ENCODE measurements at regions not wholly inside any gene's neighbourhood (a gene's known extent, or its start where the extent isn't known, plus 50 kb on each side); places are given as distances from the start of the nearest gene placed in this dataset.
A peak's percentile ranks its signal among the peaks of the same experiment; 100 is the strongest.
"Not testable (repeated sequence)": the region's sequence is repeated elsewhere in the genome, so short reads cannot be mapped to it uniquely, and the experiment has no call there.

DNA sequence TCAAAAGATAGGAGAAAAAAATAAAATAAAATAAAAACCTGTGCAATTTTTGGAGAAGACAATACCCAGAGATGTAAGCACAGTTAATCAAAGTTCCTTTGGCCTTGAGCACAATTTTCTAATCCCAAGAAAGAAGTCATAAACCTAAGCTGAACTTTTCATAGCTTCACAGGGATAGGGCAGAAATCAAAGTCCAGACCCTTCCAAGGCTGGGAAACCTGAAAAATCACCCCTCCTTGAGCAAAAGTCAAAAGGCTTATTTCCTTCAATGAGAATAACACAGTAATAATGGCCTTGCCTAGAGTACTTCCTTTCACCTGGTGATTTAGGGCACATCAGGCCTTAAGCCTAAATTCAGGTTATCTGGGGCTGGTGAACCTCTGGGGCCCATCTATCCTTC, 415.0 kb upstream of the BTBD3 start:
- DNase-seq (ENCODE audit: low spot score in 2 of 2) (no peak), FAIRE-seq (no peak)

DNA sequence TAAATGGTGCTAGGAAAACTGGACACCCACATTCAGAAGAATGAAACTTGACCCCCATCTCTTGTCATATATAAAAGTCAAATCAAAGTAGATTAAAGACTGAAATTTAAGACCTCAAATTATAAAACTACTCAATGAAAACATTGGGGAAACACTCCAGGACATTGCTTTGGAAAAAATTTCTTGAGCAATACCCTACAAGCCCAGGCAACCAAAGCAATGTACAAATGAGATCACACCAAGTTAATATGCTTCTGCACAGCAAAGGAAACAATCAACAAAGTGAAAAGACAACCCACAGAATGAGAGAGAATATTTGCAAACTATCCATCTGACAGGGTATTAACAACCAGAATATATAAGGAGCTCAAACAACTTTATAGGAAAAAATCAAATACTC, 407.9 kb upstream of the BTBD3 start:
- FAIRE-seq: no peak
- no peak for DNase-seq (ENCODE audit: low spot score in 2 of 2)

- DNase-seq (ENCODE audit: low spot score in 2 of 2) (no peak), FAIRE-seq (no peak)
These were observed 405.9 kb upstream of the BTBD3 start for GRCh38 chr20:11511821-11512220.

- not testable (repeated sequence) for DNase-seq (ENCODE audit: low spot score in 2 of 2); FAIRE-seq
These were observed 404.4 kb upstream of the BTBD3 start for GRCh38 chr20:11513241-11513745.

DNA sequence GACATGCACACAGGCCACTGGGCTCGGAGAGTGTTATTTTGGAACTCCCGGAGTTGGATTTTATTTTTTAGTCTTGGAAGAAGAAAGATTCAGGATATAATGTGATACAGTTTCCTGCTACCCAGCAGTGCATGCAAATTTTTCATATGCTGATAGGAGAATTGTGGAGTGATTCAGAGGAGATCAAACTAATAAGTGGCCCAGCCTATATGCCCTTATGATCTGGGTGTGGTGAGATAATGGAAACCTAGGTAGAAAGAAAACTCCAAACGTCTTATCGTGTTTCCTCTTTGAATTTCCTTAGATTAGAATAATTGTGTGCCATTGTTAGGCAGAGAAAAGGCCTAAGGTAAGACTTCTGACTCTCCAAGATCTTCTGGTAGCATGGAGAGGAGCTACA, 401.2 kb upstream of the BTBD3 start:
- DNase-seq (ENCODE audit: low spot score in 2 of 2) (no peak), FAIRE-seq (no peak)

DNA sequence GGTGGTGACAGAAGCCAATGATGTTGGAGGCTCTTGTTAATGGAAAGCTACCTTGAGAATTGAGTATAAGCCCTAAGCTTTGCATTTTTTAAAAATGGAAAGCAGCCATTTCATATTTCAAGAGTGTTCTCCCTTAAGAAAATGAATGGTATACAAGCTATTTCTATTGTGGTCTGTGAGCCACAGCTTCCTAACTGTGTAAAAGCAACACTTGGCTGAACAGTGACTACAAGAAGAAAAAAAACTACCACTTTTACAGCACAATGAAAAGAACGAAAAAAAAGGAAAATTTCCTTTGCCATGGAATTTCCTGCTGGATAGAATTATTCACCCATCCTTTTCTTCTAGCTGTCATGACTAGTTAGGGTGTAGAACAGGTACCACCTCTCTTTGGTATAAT, 397.1 kb upstream of the BTBD3 start:
- FAIRE-seq: no peak
- no peak for DNase-seq (ENCODE audit: low spot score in 2 of 2)

DNA sequence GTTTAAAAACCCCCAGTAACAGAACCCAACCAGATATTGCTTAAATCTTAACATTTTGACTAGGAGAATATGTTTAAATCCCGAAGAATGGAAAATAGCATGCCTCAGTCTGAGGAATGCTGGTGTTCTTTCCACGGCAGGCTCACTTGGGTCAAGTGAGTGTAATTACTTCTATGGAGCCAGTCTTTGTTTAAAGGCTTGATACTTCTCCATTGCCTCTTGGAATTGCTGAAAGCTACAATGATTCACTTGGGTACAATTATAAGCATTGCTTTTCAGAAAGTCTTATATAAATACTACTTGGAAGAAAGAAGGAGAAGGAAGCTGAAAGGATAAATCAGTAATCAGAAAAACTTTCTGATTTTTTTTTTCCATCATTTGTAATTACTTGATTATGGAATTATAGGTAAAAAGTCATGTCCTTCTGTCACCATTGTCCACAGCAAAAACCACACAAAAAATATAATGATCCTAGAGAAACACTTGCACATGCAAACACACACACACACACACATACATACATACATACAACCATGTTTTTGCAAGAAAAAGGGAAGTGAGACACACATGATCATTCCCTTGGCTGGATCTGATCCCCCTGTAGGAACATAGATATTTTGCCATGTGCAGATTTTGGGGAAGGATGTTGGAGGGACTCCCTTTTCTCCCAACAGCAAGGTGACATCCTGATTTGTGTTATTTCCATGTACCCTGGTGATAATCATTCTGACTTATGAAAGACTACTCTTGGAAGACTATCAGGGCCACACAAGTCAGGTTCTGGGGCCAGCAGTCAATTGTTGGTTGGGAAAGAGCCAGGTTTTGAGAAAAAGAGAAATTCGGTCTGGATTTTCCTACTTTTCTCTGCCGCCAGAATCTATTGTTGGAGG, 396.0 kb upstream of the BTBD3 start:
- no peak for DNase-seq (ENCODE audit: low spot score in 2 of 2)
- no peak for FAIRE-seq

DNA sequence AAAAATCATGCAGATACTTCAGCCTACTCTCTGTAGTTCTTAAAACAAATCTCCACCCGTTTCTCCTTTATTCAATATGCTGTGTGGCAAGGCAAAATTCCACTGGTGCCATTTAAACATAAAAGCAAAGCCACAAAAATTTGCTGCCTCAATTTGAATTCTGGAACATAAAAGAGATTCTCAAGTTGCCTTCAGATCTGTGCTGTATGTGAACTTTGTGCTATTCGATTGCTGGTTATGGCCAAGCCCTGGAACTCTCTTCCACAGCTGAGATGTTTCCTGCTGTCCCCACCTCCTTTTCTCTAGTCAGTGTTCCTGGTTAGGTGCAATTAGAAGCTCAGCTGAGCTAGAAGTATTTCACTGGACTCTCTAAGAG, 395.3 kb upstream of the BTBD3 start:
- no peak for DNase-seq (ENCODE audit: low spot score in 2 of 2)
- FAIRE-seq: no peak

GRCh38 chr20:11529047-11529446, 388.6 kb upstream of the BTBD3 start:
- DNase-seq (ENCODE audit: low spot score in 2 of 2): no peak
- no peak for FAIRE-seq

- no peak for DNase-seq (ENCODE audit: low spot score in 2 of 2)
- no peak for FAIRE-seq
These were observed 380.7 kb upstream of the BTBD3 start for GRCh38 chr20:11537032-11537431.

- DNase-seq (ENCODE audit: low spot score in 2 of 2): no peak
- FAIRE-seq: no peak
These were observed 378.2 kb upstream of the BTBD3 start for GRCh38 chr20:11539450-11539849.

DNA sequence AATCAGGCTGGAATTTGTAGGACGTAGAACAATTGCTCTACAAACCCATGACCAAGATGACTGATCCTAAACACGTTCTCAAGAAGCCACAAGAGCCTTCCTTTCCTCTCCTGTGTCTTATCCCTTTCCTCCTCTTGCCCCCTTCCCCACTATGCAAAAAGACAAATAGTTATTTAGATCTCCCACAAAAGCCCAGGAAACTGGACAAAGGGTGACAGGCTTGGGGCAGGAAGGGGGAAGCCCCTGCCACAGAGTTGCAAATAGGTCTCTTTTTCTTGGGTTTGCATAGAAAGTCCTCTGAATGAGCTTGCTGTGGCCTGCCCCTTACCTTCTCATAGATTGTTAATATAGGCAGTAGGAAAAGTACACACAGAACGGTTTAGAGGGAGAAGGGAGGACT, 377.1 kb upstream of the BTBD3 start:
- FAIRE-seq (no peak), DNase-seq (ENCODE audit: low spot score in 2 of 2) (no peak)

DNA sequence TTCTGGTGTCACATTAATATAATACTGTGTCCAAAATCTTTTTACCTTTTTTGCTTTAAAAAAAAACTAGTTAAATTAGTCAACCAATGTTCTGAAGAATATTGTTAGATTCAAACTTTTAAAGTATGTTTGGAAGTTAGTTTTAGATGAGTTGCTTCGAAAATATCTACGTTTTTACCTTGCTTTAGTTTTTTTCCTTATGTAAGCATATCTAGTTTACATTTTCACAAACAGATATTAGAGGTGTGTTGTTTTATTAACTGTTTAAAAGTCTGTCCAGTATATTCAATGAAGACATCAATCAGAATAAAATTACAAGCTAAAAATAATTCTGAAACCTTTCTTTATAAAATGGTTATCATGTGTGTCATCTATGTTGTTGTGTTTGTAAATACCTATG, 375.0 kb upstream of the BTBD3 start:
- DNase-seq (ENCODE audit: low spot score in 2 of 2) (no peak), FAIRE-seq (peak; percentile 61)

- DNase-seq (ENCODE audit: low spot score in 2 of 2) (peak; percentile 28 to 40), FAIRE-seq (peak; percentile 80)
These were observed 373.5 kb upstream of the BTBD3 start for GRCh38 chr20:11544029-11544678.

DNA sequence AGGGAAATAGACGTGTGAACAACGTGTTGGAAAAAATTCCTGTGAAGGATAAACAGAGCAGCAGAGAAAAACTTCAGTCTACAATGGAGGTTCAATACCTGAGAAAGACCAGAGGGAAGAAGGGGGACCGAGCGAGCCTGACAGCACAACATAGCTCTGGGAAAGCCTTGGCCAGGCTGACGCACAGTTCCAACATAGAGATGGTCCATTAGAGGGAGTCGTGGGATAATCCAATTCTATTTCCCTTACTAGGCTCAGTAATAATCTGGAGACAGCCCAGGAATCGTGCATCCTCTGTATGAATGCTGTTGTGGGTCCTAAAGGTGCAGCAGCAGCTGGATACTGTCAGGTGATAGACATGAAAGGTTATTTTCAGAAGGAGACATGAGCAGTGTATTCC, 370.8 kb upstream of the BTBD3 start:
- FAIRE-seq: no peak

GRCh38 chr20:11549172-11550103, 368.3 kb upstream of the BTBD3 start:
- DNase-seq (ENCODE audit: low spot score in 2 of 2) (no peak), FAIRE-seq (no peak)

More for the DNA sequence above, 370.8 kb upstream of the BTBD3 start:
- DNase-seq (ENCODE audit: low spot score in 2 of 2): no peak

GRCh38 chr20:11550657-11551338, 366.9 kb upstream of the BTBD3 start:
- no peak for DNase-seq (ENCODE audit: low spot score in 2 of 2)

GRCh38 chr20:11551479-11551878, 366.2 kb upstream of the BTBD3 start:
- DNase-seq (ENCODE audit: low spot score in 2 of 2): no peak
- no peak for FAIRE-seq

More at GRCh38 chr20:11550657-11551338, 366.9 kb upstream of the BTBD3 start:
- no peak for FAIRE-seq

DNA sequence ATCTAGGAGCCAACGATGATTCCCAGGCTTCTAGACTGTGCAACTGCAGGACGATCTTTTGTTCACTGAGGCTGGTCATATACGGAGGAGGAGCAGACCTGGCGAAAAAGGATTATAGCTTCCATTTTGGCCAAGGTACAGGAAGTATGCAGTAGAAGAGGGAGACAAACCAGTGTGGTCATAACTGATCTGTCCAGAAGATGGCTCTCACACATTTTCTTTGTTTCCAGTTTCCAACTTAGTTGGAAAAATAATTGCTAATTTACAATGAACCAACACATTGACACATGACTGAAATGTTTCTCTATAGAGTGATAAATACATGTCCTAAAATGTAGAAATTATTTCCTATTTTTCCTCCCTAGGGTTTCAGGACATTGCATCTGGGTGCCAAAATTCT, 364.1 kb upstream of the BTBD3 start:
- no peak for FAIRE-seq
- peak in 1 of 2 donors; percentile 10 for DNase-seq (ENCODE audit: low spot score in 2 of 2)

DNA sequence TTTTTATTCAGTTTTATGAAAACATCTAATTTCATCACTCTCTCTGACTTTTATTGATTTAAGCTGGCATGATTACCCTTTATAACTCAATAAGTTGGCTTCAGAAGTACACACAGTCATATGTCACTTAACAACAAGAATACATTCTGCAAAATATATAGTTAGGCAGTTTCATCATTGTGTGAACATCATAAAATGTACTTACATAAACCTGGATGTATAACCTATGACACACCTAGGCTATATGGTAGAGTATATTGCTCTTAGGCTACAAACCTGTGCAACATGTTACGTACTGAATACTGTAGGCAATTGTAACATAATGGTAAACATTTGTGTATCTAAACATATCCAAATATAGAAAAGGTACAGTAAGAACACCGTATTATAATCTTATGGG, 362.2 kb upstream of the BTBD3 start:
- FAIRE-seq: no peak
- DNase-seq (ENCODE audit: low spot score in 2 of 2): no peak

All from frontal cortex (tissue), 3 donors.